IPS-20b (cell line): ENCODE measurements at regions not wholly inside any gene's neighbourhood (a gene's known extent, or its start where the extent isn't known, plus 50 kb on each side); places are given as distances from the start of the nearest gene placed in this dataset.
"Not testable (repeated sequence)": the region's sequence is repeated elsewhere in the genome, so short reads cannot be mapped to it uniquely, and the experiment has no call there.

Experiments used
- H3K27ac ChIP-seq: one replicate; pipeline ENCODE4 v1.5.1; 2013; ENCODE audit warnings: low read length
- H3K27me3 ChIP-seq: 2 replicates; pipeline ENCODE4 v1.6.1; 2013; ENCODE audit warnings: mild to moderate bottlenecking, low read length, inconsistent platforms; ENCODE audit not compliant: insufficient read depth
- H3K36me3 ChIP-seq: 2 replicates; pipeline ENCODE4 v1.6.1; 2013; ENCODE audit warnings: low read depth, mild to moderate bottlenecking, inconsistent platforms, low read length, moderate library complexity; ENCODE audit not compliant: insufficient read depth
- H3K4me1 ChIP-seq: 2 replicates; pipeline ENCODE4 v1.6.1; 2013; ENCODE audit warnings: mild to moderate bottlenecking, control low read depth, inconsistent platforms, low read length, moderate library complexity; ENCODE audit not compliant: insufficient read depth
- H3K4me3 ChIP-seq: 2 replicates; pipeline ENCODE4 v1.5.1; 2013; ENCODE audit warnings: mild to moderate bottlenecking, low read length, inconsistent platforms
- H3K9ac ChIP-seq: 2 replicates; pipeline ENCODE4 v1.6.1; 2013; ENCODE audit warnings: low read depth, mild to moderate bottlenecking, inconsistent platforms, low read length, moderate library complexity
- H3K9me3 ChIP-seq: 2 replicates; pipeline ENCODE4 v1.6.1; 2013; ENCODE audit warnings: mild to moderate bottlenecking, low read depth, low read length, inconsistent platforms; ENCODE audit not compliant: insufficient read depth

DNA sequence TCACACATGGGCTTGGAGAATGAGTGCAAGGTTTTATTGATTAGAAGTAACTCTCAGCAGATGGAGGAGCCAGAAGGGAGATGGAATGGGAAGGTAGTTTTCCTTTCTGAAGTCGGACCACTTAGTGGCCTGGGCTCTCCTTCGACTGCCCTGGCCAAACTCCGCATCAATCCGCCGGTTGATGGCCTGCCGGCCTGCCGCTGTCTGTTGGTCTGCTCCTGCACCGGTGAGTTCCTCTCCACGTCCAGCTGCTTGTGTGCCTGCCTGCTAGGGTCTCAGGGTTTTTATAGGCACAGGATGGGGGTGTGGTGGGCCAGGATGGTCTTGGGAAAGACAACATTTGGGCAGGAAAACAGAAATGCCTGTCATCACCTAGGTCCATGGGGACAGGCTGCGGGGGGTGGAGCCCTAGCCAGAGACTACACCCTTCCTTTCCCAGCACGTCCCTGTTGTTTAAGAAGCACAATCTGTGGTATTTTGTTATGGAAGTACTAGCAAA lies 837.0 kb downstream of the PDCD6IP start:
- Histone ChIP-seq H3K36me3 (no peaks in the 10 kb centered on the region), H3K27me3 (no peaks in the 10 kb centered on the region), H3K4me3 (no peak overlapping the region), H3K9me3 (no peaks in the 10 kb centered on the region), H3K4me1 (peaks cover 5% of the 10 kb centered on the region; the same call in 1 of the 2 replicates), H3K9ac (no peak overlapping the region), H3K27ac (no peak overlapping the region)

DNA sequence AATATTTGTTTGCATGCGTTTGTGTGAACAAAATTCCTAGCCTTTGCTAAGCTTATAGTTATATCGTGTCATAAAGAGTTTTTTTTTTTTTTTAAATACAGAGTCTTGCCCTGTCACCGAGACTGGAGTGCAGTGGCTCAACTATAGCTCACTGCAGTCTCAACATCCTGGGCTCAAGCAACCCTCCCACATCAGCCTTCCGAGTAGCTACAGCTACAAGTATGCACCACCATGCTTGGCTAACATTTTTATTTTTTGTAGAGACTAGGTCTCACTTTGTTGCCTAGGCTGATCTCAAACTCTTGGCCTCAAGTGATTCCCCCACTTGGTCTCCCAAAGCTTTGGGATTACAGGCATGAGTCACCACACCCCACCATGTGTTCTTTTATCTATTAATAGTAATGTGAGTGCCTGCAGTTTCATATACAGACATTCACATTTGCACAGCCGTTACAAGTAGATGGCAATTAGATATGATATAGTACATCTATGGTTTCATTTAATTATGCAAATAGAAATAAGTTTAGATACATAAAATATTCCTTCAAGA lies 848.6 kb downstream of the PDCD6IP start:
- no peak overlapping the region for H3K4me3 ChIP-seq
- H3K36me3 ChIP-seq, result no peaks in the 10 kb centered on the region
- no peaks in the 10 kb centered on the region for H3K9me3 ChIP-seq
- H3K4me1 ChIP-seq, result no peaks in the 10 kb centered on the region
- H3K27me3 ChIP-seq, result no peaks in the 10 kb centered on the region
- H3K27ac ChIP-seq, result no peak overlapping the region
- no peak overlapping the region for H3K9ac ChIP-seq

DNA sequence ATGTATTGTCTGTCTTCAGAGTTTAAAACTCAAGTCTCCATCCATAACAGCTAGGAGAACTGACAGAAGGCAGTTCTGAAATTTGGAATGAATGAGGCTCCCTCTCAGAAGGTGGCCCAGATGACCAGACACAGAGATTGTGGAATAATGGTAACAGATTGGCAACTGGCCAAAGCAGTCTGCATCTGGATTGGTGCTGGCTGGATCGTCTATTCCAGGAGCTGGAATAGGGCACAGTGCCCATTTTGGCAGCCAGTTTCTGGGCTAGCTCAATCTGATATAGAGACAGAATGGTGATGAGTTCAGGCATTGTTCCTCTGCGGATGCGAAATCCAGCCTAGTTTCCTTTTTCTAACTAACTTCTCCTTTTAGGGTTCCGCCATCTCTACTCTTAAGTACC lies 851.7 kb downstream of the PDCD6IP start:
- no peak overlapping the region for H3K4me3 ChIP-seq
- no peak overlapping the region for H3K27ac ChIP-seq
- no peaks in the 10 kb centered on the region for H3K9me3 ChIP-seq
- no peaks in the 10 kb centered on the region for H3K4me1 ChIP-seq
- no peaks in the 10 kb centered on the region for H3K27me3 ChIP-seq
- no peak overlapping the region for H3K9ac ChIP-seq
- H3K36me3 ChIP-seq, result no peaks in the 10 kb centered on the region

DNA sequence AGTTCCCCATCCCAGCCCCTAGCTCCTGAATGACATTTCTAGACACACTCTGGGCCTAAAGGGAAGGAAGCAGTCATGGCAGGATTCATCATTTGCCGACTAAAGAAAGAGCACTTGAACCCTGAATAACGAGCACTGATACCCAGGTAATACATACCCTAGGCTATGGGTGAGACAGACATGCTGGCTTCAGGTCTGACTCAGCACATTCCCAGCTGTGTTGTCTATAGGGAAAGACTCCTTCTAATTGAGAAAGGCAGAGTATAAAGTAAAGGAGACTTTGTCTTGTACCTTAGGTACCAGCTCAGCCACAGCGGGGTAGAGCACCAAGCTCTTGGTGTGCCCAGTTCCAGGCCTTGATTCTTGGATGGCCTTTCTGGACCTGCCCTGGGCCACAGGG lies 870.5 kb downstream of the PDCD6IP start:
- no peak overlapping the region for H3K4me3 ChIP-seq
- no peaks in the 10 kb centered on the region for H3K36me3 ChIP-seq
- H3K9ac ChIP-seq, result no peak overlapping the region
- no peak overlapping the region for H3K27ac ChIP-seq
- no peaks in the 10 kb centered on the region for H3K27me3 ChIP-seq
- H3K4me1 ChIP-seq, result no peaks in the 10 kb centered on the region; the same call in 1 of the 2 replicates
- 0 out of 2 replicates have a peak, but pooled peaks cover 2% of the 10 kb centered on the region for H3K9me3 ChIP-seq

DNA sequence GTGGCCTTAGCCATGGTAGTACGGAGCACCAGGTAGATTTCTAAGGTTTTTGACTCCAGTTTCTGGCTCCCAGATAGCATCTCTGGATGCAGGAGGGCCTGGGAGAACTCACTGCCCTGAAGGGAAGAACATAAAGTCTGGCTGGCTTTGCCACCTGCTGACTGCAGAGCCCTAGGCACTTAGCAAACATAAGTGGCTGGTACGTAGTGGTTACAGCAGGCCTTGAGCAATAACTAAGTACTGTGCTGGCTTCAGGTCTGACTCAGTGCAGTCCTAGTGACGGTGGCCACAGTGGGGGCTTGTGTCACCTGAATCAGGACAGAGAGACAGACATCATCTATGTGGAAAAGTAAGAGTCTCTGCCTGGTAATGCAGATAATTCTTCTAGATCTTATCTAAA lies 871.1 kb downstream of the PDCD6IP start:
- H3K27me3 ChIP-seq, result no peaks in the 10 kb centered on the region
- H3K4me1 ChIP-seq, result no peaks in the 10 kb centered on the region; the same call in 1 of the 2 replicates
- H3K9me3 ChIP-seq, result 0 out of 2 replicates have a peak, but pooled peaks cover 2% of the 10 kb centered on the region
- no peaks in the 10 kb centered on the region for H3K36me3 ChIP-seq
- no peak overlapping the region for H3K4me3 ChIP-seq
- H3K27ac ChIP-seq, result no peak overlapping the region
- no peak overlapping the region for H3K9ac ChIP-seq

DNA sequence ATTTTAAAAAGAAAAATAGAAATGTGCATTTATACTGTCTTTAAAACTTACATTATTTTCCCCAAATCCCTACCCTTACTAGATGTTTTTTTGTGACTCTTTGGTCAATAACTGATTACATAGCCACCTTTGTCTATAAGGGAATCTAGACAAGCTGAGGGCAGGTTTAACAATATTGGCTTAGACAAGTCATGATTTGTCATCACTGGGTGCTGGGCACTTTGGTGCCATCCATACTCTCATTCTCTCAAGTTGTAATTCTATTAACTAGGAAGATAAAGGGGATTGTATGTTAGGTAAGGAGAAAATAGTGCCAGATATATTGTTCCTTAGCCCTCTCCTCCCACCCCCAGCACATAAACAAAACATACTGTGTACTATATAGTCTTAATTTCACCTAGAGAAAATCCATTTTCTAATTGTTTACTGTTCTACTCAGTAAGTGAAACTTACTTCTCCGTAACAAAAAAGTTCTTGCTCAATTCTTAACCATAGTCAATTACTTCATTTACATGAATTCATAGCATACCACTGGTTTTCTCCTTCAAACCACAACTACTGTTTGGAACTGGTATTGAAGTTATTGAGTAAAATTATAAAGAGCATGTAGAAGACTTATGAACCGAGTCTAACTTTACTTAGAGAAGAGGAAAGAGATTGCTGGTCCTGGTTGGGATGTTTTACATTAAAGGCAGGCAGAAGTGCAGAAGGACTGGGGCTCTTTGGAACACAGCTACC lies 877.1 kb downstream of the PDCD6IP start:
- Histone ChIP-seq H3K27ac (no peak overlapping the region), H3K27me3 (no peaks in the 10 kb centered on the region), H3K9me3 (peaks cover 21% of the 10 kb centered on the region; the same call in 1 of the 2 replicates)

DNA sequence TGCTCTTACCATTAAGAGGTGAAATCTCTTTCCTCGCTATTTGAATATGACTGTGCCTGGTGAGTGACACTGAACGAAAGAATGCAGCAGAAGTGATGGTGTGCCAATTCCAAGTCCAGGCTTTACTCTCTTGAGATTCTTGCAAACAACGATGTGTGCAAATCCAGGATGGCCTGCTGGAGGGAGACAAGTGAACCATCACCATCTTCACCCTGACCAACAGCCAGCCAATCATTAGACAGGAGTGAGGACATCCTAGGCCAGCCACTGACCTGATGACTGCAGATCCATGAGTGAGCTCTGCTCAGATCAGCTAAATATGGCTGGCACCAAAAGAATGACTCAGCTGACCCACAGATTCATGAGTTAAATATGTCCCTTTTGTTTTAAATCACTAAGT lies 878.0 kb downstream of the PDCD6IP start:
- H3K36me3 ChIP-seq, result no peaks in the 10 kb centered on the region
- peaks cover 23% of the 10 kb centered on the region; the same call in 1 of the 2 replicates for H3K9me3 ChIP-seq
- H3K9ac ChIP-seq, result no peak overlapping the region
- no peak overlapping the region for H3K4me3 ChIP-seq
- H3K27me3 ChIP-seq, result no peaks in the 10 kb centered on the region
- H3K27ac ChIP-seq, result no peak overlapping the region
- H3K4me1 ChIP-seq, result no peaks in the 10 kb centered on the region

More for the DNA sequence above, 877.1 kb downstream of the PDCD6IP start:
- Histone ChIP-seq H3K4me3 (no peak overlapping the region), H3K9ac (no peak overlapping the region), H3K4me1 (no peaks in the 10 kb centered on the region), H3K36me3 (no peaks in the 10 kb centered on the region)

DNA sequence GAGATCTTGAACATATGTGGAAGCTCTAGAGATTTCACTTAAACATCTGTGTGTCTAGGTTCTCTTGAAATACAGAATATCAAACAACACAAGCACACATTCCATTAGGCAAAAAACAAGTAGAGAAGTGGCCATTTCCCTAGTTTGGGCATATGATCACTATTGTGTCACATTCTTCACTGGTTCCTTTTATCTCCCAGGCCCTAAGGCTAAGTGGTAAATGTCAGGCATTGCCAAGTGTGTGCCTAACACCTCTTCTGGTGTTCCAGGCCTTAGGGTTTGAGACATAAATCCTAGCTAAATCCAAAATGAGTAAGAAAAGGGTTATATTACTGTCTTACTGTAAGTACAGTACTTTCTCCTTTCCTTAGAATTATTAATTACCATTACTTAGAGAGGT lies 880.1 kb downstream of the PDCD6IP start:
- Histone ChIP-seq H3K36me3 (no peaks in the 10 kb centered on the region), H3K4me1 (no peaks in the 10 kb centered on the region), H3K9me3 (peaks cover 23% of the 10 kb centered on the region; the same call in 1 of the 2 replicates), H3K27me3 (no peaks in the 10 kb centered on the region), H3K9ac (no peak overlapping the region), H3K27ac (no peak overlapping the region), H3K4me3 (no peak overlapping the region)

DNA sequence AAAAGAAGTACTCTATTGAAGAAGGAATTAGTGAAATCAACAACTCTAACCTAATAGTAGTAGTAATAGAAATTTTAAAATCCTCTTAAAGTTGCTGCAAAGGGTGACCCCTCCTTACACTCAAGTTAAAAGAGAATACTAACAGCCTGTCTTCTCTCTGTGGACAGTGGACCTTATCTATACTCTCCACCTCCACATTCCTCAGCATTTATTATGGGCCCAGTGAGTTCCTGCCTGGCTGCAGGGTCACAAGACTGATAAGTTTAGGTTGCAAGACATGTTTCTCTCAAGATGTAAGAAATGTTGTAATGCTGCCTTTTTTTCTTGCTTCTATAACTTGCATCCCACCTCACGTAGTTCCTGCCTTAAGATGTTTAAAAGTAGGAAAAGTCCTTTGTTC lies 880.6 kb downstream of the PDCD6IP start:
- H3K9me3 ChIP-seq, result peaks cover 23% of the 10 kb centered on the region; the same call in 1 of the 2 replicates
- H3K9ac ChIP-seq, H3K27ac ChIP-seq, H3K4me1 ChIP-seq, H3K36me3 ChIP-seq, H3K4me3 ChIP-seq, H3K27me3 ChIP-seq: not testable (repeated sequence)

DNA sequence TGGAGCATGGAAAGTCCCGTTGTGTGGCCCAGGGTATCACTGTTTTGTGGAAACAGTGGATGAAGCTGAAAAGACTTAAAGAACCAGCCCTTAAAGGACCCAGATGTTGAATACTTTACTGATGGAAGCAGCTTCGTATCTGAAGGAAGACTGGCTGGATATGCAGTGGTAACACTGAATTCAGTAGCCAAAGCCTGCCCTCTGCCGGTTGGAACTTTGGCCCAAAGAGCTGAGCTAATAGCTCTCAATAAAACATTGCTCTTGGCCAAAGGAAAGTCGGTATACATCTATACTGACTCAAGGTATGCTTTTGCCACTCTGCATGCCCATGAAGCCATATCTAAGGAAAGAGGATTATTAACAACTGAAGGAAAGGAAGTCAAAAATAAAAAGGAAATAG lies 885.4 kb downstream of the PDCD6IP start:
- no peaks in the 10 kb centered on the region for H3K36me3 ChIP-seq
- no peaks in the 10 kb centered on the region for H3K27me3 ChIP-seq
- H3K4me1 ChIP-seq, result no peaks in the 10 kb centered on the region
- peaks cover 18% of the 10 kb centered on the region; the same call in 1 of the 2 replicates for H3K9me3 ChIP-seq
- no peak overlapping the region for H3K9ac ChIP-seq
- no peak overlapping the region for H3K27ac ChIP-seq
- H3K4me3 ChIP-seq, result no peak overlapping the region

DNA sequence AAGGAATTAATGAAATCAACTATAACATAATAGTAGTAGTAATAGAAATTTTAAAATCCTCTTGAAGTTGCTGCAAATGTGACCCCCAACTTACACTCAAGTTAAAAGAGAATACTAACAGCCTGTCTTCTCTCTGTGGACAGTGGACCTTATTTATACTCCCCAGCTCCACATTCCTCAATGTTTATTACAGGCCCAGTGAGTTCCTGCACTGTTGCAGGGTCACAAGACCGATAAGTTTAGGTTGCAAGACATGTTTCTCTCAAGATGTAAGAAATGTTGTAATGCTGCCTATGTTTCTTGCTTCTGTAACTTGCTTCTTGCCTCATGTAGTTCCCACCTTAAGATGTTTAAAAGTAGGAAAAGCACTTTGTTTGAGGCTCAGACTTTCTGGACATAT lies 888.1 kb downstream of the PDCD6IP start:
- Histone ChIP-seq H3K9me3 (no peaks in the 10 kb centered on the region), H3K9ac (no peak overlapping the region), H3K4me3 (no peak overlapping the region), H3K27me3 (no peaks in the 10 kb centered on the region), H3K27ac (no peak overlapping the region), H3K36me3 (no peaks in the 10 kb centered on the region), H3K4me1 (no peaks in the 10 kb centered on the region)

DNA sequence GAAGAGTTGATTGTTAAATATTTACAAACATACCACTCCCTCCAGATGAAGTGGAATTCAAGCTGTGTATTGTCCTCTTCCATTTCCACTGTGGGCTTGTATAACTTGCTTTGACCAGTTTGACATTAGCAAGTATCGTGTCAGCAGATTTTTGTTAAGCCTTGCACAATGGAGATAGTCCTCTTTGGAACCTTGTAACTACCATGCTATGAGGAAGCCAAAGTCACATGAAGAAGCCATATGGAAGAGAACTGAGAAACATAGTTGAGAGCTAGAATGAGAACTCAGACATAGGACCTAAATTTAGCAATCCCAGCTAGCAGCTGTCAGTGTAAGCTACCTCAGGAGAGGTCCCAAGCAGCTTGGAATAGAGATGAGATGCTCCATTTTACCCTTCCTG lies 889.2 kb downstream of the PDCD6IP start:
- Histone ChIP-seq H3K4me1 (no peaks in the 10 kb centered on the region), H3K27ac (no peak overlapping the region), H3K9ac (no peak overlapping the region), H3K36me3 (no peaks in the 10 kb centered on the region), H3K27me3 (no peaks in the 10 kb centered on the region), H3K9me3 (no peaks in the 10 kb centered on the region), H3K4me3 (no peak overlapping the region)
